HCT116 (cell line): ENCODE measurements at regions not wholly inside any gene's neighbourhood (a gene's known extent, or its start where the extent isn't known, plus 50 kb on each side); places are given as distances from the start of the nearest gene placed in this dataset. TPM values are rescaled to one million over a fixed set of nuclear protein-coding genes. Genes with fewer than 3 reads are reported as not detected.

Experiments used
- ATAC-seq: fragments of 200-7000 bp; cut with Tn5 transposase; 2 replicates; pipeline ENCODE4 v1.9.1; 2020; ENCODE audit warnings: mild to moderate bottlenecking, moderate library complexity
- BruUV-seq: library from RNA; stranded (reverse); fragments of 400-500 nt; replicated peaks from 2 replicates; lab custom pipeline; 2021; lab: Mats Ljungman, UMichigan
- CTCF ChIA-PET: fragments of 300-600 bp; sonication (Branson Sonifier 250); formaldehyde crosslinking; loops from one replicate; lab custom pipeline; 2021; ENCODE audit warnings: antibody characterized with exemption; lab: Charles Lee
- POLR2A ChIA-PET: fragments of 300-600, 350-600 bp; sonication (Branson Sonifier 250); formaldehyde crosslinking; loops from one replicate; lab custom pipeline; 2021; ENCODE audit warnings: antibody characterized with exemption; lab: Charles Lee
- RAD21 ChIA-PET, 2 experiments: fragments of 300-600 bp; sonication (Branson Sonifier 250); formaldehyde crosslinking; loops; one replicate each; lab custom pipeline; 2023; ENCODE audit warnings: low total read pairs in 2 of 2; ENCODE audit not compliant: uncharacterized antibody in 2 of 2, unreplicated experiment in 2 of 2, low non-redundant PET in 1 of 2; lab: Charles Lee
- DNase-seq: peaks from one replicate; pipeline ENCODE4 v3.0.0-alpha.2; 2010; ENCODE audit warnings: low read depth, low spot score
- H2AFZ ChIP-seq: fragments of 200-600 bp; shearing (Covaris generic), sonication (generic); 2 replicates; pipeline ENCODE4 v1.6.1; 2017; ENCODE audit warnings: low read depth, mixed run types, mixed read lengths, antibody characterized with exemption, low read length; ENCODE audit not compliant: poor library complexity, severe bottlenecking
- H3K27ac ChIP-seq: 2 replicates; pipeline ENCODE4 v1.5.1; 2012; ENCODE audit warnings: low read depth, low read length
- H3K27me3 ChIP-seq: fragments of 200-600 bp; sonication (generic); 2 replicates; pipeline ENCODE4 v1.6.1; 2016; ENCODE audit warnings: mixed run types, low read length, mixed read lengths; ENCODE audit not compliant: insufficient read depth
- H3K36me3 ChIP-seq, 2 experiments: fragments of 200-500 bp in 1 of 2; fragments of 200-600 bp in 1 of 2; sonication (Bioruptor generic) in 1 of 2; sonication (generic) in 1 of 2; 2 replicates each; pipeline versions ENCODE4 v1.5.1 to v1.6.1; 2014 to 2016; ENCODE audit warnings: low read length in 2 of 2, inconsistent platforms in 1 of 2, mixed read lengths in 1 of 2, mixed run types in 1 of 2; ENCODE audit not compliant: insufficient read depth in 2 of 2, control insufficient read depth in 1 of 2
- H3K4me1 ChIP-seq, 2 experiments: fragments of 200-600 bp in 1 of 2; sonication (generic) in 1 of 2; 2 replicates each; pipeline versions ENCODE4 v1.5.1 to v1.6.1; 2012 to 2017; ENCODE audit warnings: low read length in 2 of 2, inconsistent platforms in 1 of 2, mild to moderate bottlenecking in 1 of 2, mixed read lengths in 1 of 2, mixed run types in 1 of 2, moderate library complexity in 1 of 2; ENCODE audit not compliant: insufficient read depth in 2 of 2, control insufficient read depth in 1 of 2
- H3K4me2 ChIP-seq: fragments of 200-600 bp; sonication (generic); 2 replicates; pipeline ENCODE4 v1.6.1; 2017; ENCODE audit warnings: mixed run types, low read length, mixed read lengths
- H3K4me3 ChIP-seq, 2 experiments: fragments of 200-600 bp in 1 of 2; sonication (generic) in 1 of 2; replicated peaks in 1 of 2; 2 replicates each; pipeline ENCODE4 v1.5.1; 2011 to 2016; ENCODE audit warnings: low read length in 2 of 2, control low read depth in 1 of 2, low read depth in 1 of 2, mild to moderate bottlenecking in 1 of 2, mixed read lengths in 1 of 2, mixed run types in 1 of 2
- H3K79me2 ChIP-seq: fragments of 200-600 bp; sonication (generic); 2 replicates; pipeline ENCODE4 v1.6.1; 2017; ENCODE audit warnings: mild to moderate bottlenecking, mixed run types, low read length, moderate library complexity, mixed read lengths; ENCODE audit not compliant: insufficient read depth
- H3K9ac ChIP-seq: fragments of 200-600 bp; sonication (generic); 2 replicates; pipeline ENCODE4 v1.6.1; 2016; ENCODE audit warnings: low read length, mixed read lengths
- H3K9me2 ChIP-seq: fragments of 200-600 bp; sonication (generic), shearing (Covaris generic); 2 replicates; pipeline ENCODE4 v1.6.1; 2017; ENCODE audit warnings: mixed run types, mild to moderate bottlenecking, moderate library complexity; ENCODE audit not compliant: insufficient read depth
- H3K9me3 ChIP-seq, 2 experiments: fragments of 200-500 bp in 1 of 2; fragments of 200-600 bp in 1 of 2; sonication (Bioruptor generic) in 1 of 2; sonication (generic) in 1 of 2; 2 replicates each; pipeline ENCODE4 v1.6.1; 2014 to 2017; ENCODE audit warnings: low read length in 2 of 2, mixed read lengths in 2 of 2, inconsistent platforms in 1 of 2, low read depth in 1 of 2, mild to moderate bottlenecking in 1 of 2, mixed run types in 1 of 2, moderate library complexity in 1 of 2; ENCODE audit not compliant: control insufficient read depth in 1 of 2, insufficient read depth in 1 of 2
- H4K20me1 ChIP-seq: fragments of 200-600 bp; sonication (generic), shearing (Covaris generic); 2 replicates; pipeline ENCODE4 v1.6.1; 2017; ENCODE audit warnings: mixed run types, mild to moderate bottlenecking, moderate library complexity; ENCODE audit not compliant: insufficient read depth
- CEBPB ChIP-seq: IDR thresholded peaks from 2 replicates; pipeline ENCODE4 v1.6.1; 2012; ENCODE audit warnings: low read depth
- CTCF ChIP-seq, 3 experiments: fragments of 200-600 bp in 1 of 3; sonication (generic) in 1 of 3; IDR thresholded peaks in 2 of 3; conservative IDR thresholded peaks in 1 of 3; 2 replicates each; pipeline ENCODE4 v1.5.1; 2012 to 2017; ENCODE audit warnings: low read depth in 2 of 3, low read length in 2 of 3, antibody characterized with exemption in 1 of 3, borderline replicate concordance in 1 of 3, control low read depth in 1 of 3, mild to moderate bottlenecking in 1 of 3, mixed read lengths in 1 of 3, mixed run types in 1 of 3, moderate library complexity in 1 of 3; ENCODE audit not compliant: insufficient read depth in 1 of 3
- EGR1 ChIP-seq: IDR thresholded peaks from 2 replicates; pipeline ENCODE4 v1.6.1; 2012; ENCODE audit warnings: low read depth
- EZH2 ChIP-seq: fragments of 200-600 bp; sonication (generic); IDR thresholded peaks from 2 replicates; pipeline ENCODE4 v1.6.1; 2017; ENCODE audit warnings: antibody characterized with exemption, mixed run types
- JUND ChIP-seq: IDR thresholded peaks from 2 replicates; pipeline ENCODE4 v1.6.1; 2012
- RAD21 ChIP-seq: IDR thresholded peaks from 2 replicates; pipeline ENCODE4 v1.6.1; 2012; ENCODE audit warnings: low read depth, mild to moderate bottlenecking
- SP1 ChIP-seq: IDR thresholded peaks from 2 replicates; pipeline ENCODE4 v1.6.1; 2012; ENCODE audit warnings: low read depth
- YY1 ChIP-seq: IDR thresholded peaks from 2 replicates; pipeline ENCODE4 v1.6.1; 2011; ENCODE audit warnings: low read length, low read depth, moderate library complexity, mild to moderate bottlenecking; ENCODE audit not compliant: insufficient replicate concordance; ENCODE audit errors: extremely low read depth
- ZFX ChIP-seq: fragments of 450-650 bp; IDR thresholded peaks from 2 replicates; pipeline ENCODE4 v1.6.1; 2017
- intact Hi-C: fragments of 100-400 bp; cut with micrococcal nuclease; formaldehyde crosslinking; loops from 2 replicates; pipeline ENCODE4 v1.10.0; 2022
- microRNA-seq: library from miRNA; unstranded; fragments of <30 nt; microRNA quantifications from one replicate; pipeline ENCODE4, GENCODE V29; 2016; ENCODE audit warnings: borderline number of aligned reads
- TF ChIP-seq, protein P1 (sequence below): IDR thresholded peaks from 2 replicates; pipeline ENCODE4 v1.6.1; 2012

GRCh38 chr12:16658699-16659098 is 52.7 kb upstream of the LMO3 start:
- Histone ChIP-seq H3K4me3 (no peak overlapping the region), H4K20me1 (no peaks in the 10 kb centered on the region), H3K4me2 (no peak overlapping the region), H3K9ac (no peak overlapping the region), H3K36me3 (no peaks in the 10 kb centered on the region), H2AFZ (no peak overlapping the region), H3K27me3 (no peaks in the 10 kb centered on the region), H3K79me2 (no peaks in the 10 kb centered on the region), H3K27ac (no peak overlapping the region), H3K9me2 (no peaks in the 10 kb centered on the region), H3K4me1 (no peaks in the 10 kb centered on the region), H3K9me3 (no peaks in the 10 kb centered on the region)
- intact Hi-C loops, result no loop called here
- ATAC-seq, result no peak
- ChIA-PET CTCF (no interaction called here), RAD21 (no interaction called here), POLR2A (no interaction called here)
- no TSS peak for BruUV-seq
- DNase-seq, result no peak
- TF ChIP-seq, protein P1, sequence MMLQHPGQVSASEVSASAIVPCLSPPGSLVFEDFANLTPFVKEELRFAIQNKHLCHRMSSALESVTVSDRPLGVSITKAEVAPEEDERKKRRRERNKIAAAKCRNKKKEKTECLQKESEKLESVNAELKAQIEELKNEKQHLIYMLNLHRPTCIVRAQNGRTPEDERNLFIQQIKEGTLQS, result no peak
- TF ChIP-seq EZH2 (no peak), CEBPB (no peak), RAD21 (no peak), EGR1 (no peak), YY1 (no peak), JUND (no peak), SP1 (no peak), ZFX (no peak), CTCF (IDR thresholded peaks at IDR 0.05 in 2 of 3, conservative IDR thresholded peaks at IDR 0.05 in 1 of 3; ENCODE audit: borderline replicate concordance in 1 of 3, insufficient read depth in 1 of 3, low read depth in 2 of 3, low read length in 2 of 3) (no peak)

Small RNA genes in the stretch of these regions (microRNA-seq; reads per million reads assigned to microRNA genes)
- gene MIR3974, result not detected
